ENCODE measurements at regions not wholly inside any gene's neighbourhood (a gene's known extent, or its start where the extent isn't known, plus 50 kb on each side); places are given as distances from the start of the nearest gene placed in this dataset.

- H3K27me3 Mint-ChIP-seq (ENCODE audit: low read depth), result no peaks in the 10 kb centered on the region
- no peak overlapping the region for H3K27ac Mint-ChIP-seq (ENCODE audit: unreplicated experiment)
- peak; percentile 84 for TF ChIP-seq CTCF (IDR thresholded peaks at IDR 0.05)
- peaks cover 3% of the 10 kb centered on the region for H3K36me3 Mint-ChIP-seq (ENCODE audit: low read depth)
- H3K9me3 Mint-ChIP-seq (ENCODE audit: low read depth), result peaks cover 3% of the 10 kb centered on the region
- DNase-seq (ENCODE audit: low spot score), result no peak
- no peak overlapping the region for H3K4me3 Mint-ChIP-seq (ENCODE audit: unreplicated experiment)
- peaks cover 30% of the 10 kb centered on the region for H3K4me1 Mint-ChIP-seq (ENCODE audit: low read depth)
Observed at GRCh38 chr7:106462365-106462859, 177.6 kb upstream of the NAMPT start.

GRCh38 chr7:106460792-106461254, 176.0 kb upstream of the NAMPT start:
- H3K4me3 Mint-ChIP-seq (ENCODE audit: unreplicated experiment), result no peak overlapping the region
- H3K36me3 Mint-ChIP-seq (ENCODE audit: low read depth), result peaks cover 3% of the 10 kb centered on the region
- no peak for DNase-seq (ENCODE audit: low spot score)
- H3K4me1 Mint-ChIP-seq (ENCODE audit: low read depth), result peaks cover 14% of the 10 kb centered on the region
- TF ChIP-seq CTCF (IDR thresholded peaks at IDR 0.05), result no peak
- peaks cover 3% of the 10 kb centered on the region for H3K9me3 Mint-ChIP-seq (ENCODE audit: low read depth)
- no peak overlapping the region for H3K27ac Mint-ChIP-seq (ENCODE audit: unreplicated experiment)
- no peaks in the 10 kb centered on the region for H3K27me3 Mint-ChIP-seq (ENCODE audit: low read depth)

- peaks cover 3% of the 10 kb centered on the region for H3K9me3 Mint-ChIP-seq (ENCODE audit: low read depth)
Observed at GRCh38 chr7:106459397-106460072, 174.8 kb upstream of the NAMPT start.

GRCh38 chr7:106457678-106458077, 172.9 kb upstream of the NAMPT start:
- TF ChIP-seq CTCF (IDR thresholded peaks at IDR 0.05), result no peak
- H3K9me3 Mint-ChIP-seq (ENCODE audit: low read depth), result peaks cover 4% of the 10 kb centered on the region

More at GRCh38 chr7:106459397-106460072, 174.8 kb upstream of the NAMPT start:
- Mint-ChIP-seq H3K27ac (ENCODE audit: unreplicated experiment) (no peak overlapping the region), H3K36me3 (ENCODE audit: low read depth) (peaks cover 3% of the 10 kb centered on the region), H3K4me3 (ENCODE audit: unreplicated experiment) (no peak overlapping the region), H3K27me3 (ENCODE audit: low read depth) (no peaks in the 10 kb centered on the region), H3K4me1 (ENCODE audit: low read depth) (peaks cover 6% of the 10 kb centered on the region)
- no peak for TF ChIP-seq CTCF (IDR thresholded peaks at IDR 0.05)
- DNase-seq (ENCODE audit: low spot score), result no peak

GRCh38 chr7:106456329-106456728, 171.5 kb upstream of the NAMPT start:
- H3K9me3 Mint-ChIP-seq (ENCODE audit: low read depth), result peaks cover 9% of the 10 kb centered on the region
- no peak for TF ChIP-seq CTCF (IDR thresholded peaks at IDR 0.05)
- H3K36me3 Mint-ChIP-seq (ENCODE audit: low read depth), result no peaks in the 10 kb centered on the region

More at GRCh38 chr7:106457678-106458077, 172.9 kb upstream of the NAMPT start:
- H3K27me3 Mint-ChIP-seq (ENCODE audit: low read depth), result no peaks in the 10 kb centered on the region
- DNase-seq (ENCODE audit: low spot score), result no peak
- H3K27ac Mint-ChIP-seq (ENCODE audit: unreplicated experiment), result no peak overlapping the region
- no peak overlapping the region for H3K4me3 Mint-ChIP-seq (ENCODE audit: unreplicated experiment)
- no peaks in the 10 kb centered on the region for H3K36me3 Mint-ChIP-seq (ENCODE audit: low read depth)
- no peaks in the 10 kb centered on the region for H3K4me1 Mint-ChIP-seq (ENCODE audit: low read depth)

More at GRCh38 chr7:106456329-106456728, 171.5 kb upstream of the NAMPT start:
- no peak for DNase-seq (ENCODE audit: low spot score)
- Mint-ChIP-seq H3K27me3 (ENCODE audit: low read depth) (no peaks in the 10 kb centered on the region), H3K27ac (ENCODE audit: unreplicated experiment) (no peak overlapping the region), H3K4me1 (ENCODE audit: low read depth) (no peaks in the 10 kb centered on the region), H3K4me3 (ENCODE audit: unreplicated experiment) (no peak overlapping the region)
